AG04449 (cell line): ENCODE measurements at regions not wholly inside any gene's neighbourhood (a gene's known extent, or its start where the extent isn't known, plus 50 kb on each side); places are given as distances from the start of the nearest gene placed in this dataset.

ENCODE experiments used
- CTCF ChIA-PET: fragments of 350-600 bp; formaldehyde crosslinking; extraction: SDS; loops from one replicate; lab custom pipeline; 2021; ENCODE audit warnings: antibody characterized with exemption; lab: Yijun Ruan, JAX
- POLR2A ChIA-PET: fragments of 400-600, 350-600 bp; formaldehyde crosslinking; extraction: SDS; loops from one replicate; lab custom pipeline; 2020; ENCODE audit warnings: antibody characterized with exemption, inconsistent platforms; lab: Yijun Ruan, JAX
- DNase-seq: peaks from one replicate; pipeline ENCODE4 v3.0.0-alpha.2; 2010; ENCODE audit warnings: low read depth, low spot score
- H3K4me3 ChIP-seq: 2 replicates; pipeline ENCODE4 v1.5.1; 2011; ENCODE audit warnings: low read depth, mild to moderate bottlenecking, control low read depth, low read length
- TF ChIP-seq, protein P1 (sequence below): IDR thresholded peaks from one replicate; pipeline ENCODE4 v1.5.1; 2011; ENCODE audit warnings: mild to moderate bottlenecking, moderate library complexity, low read length, control low read depth, inconsistent platforms; ENCODE audit not compliant: insufficient read depth; ENCODE audit errors: missing control alignments

DNA sequence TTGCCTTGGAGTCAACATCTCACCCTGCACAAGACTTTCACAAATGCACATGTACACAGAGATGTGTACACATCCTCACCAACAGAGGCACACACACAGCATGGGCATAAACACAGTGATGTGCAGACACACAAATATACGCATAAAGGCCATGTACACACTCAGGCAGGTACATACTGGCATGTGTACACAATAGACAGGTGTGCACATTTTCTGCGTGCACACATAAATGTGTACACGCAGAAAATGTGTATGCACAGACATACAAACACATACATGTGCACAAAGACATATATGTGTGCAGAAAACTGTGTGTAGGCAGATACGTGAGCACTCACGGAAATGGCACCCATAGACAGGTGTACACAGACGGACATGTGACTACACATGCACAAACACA, 85.3 kb upstream of the ZBTB40 start:
- no peak overlapping the region for H3K4me3 ChIP-seq
- ChIA-PET CTCF (no interaction called here), POLR2A (no interaction called here)
- TF ChIP-seq, protein P1, sequence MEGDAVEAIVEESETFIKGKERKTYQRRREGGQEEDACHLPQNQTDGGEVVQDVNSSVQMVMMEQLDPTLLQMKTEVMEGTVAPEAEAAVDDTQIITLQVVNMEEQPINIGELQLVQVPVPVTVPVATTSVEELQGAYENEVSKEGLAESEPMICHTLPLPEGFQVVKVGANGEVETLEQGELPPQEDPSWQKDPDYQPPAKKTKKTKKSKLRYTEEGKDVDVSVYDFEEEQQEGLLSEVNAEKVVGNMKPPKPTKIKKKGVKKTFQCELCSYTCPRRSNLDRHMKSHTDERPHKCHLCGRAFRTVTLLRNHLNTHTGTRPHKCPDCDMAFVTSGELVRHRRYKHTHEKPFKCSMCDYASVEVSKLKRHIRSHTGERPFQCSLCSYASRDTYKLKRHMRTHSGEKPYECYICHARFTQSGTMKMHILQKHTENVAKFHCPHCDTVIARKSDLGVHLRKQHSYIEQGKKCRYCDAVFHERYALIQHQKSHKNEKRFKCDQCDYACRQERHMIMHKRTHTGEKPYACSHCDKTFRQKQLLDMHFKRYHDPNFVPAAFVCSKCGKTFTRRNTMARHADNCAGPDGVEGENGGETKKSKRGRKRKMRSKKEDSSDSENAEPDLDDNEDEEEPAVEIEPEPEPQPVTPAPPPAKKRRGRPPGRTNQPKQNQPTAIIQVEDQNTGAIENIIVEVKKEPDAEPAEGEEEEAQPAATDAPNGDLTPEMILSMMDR, result no peak
- no peak for DNase-seq

DNA sequence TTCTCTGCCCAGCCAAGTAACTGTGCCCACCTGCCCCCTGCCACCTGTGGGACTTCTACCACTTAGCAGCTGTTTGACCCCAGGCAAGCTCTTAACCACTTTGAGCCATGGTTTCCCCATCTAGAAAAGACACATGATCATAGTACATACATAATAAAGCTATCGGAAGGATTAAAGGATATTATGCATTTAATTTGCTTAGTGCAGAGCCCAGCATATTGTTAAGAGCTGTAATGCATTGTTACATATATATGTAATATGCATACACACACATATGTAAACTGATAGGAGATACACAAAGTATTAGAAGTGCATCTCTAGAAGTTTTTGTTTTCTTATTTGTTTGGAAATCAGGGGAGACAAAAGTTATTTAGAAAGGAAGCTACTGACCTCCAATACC, 83.5 kb upstream of the ZBTB40 start:
- ChIA-PET CTCF (no interaction called here), POLR2A (no interaction called here)
- TF ChIP-seq, protein P1, result no peak
- H3K4me3 ChIP-seq, result no peak overlapping the region
- DNase-seq, result no peak

DNA sequence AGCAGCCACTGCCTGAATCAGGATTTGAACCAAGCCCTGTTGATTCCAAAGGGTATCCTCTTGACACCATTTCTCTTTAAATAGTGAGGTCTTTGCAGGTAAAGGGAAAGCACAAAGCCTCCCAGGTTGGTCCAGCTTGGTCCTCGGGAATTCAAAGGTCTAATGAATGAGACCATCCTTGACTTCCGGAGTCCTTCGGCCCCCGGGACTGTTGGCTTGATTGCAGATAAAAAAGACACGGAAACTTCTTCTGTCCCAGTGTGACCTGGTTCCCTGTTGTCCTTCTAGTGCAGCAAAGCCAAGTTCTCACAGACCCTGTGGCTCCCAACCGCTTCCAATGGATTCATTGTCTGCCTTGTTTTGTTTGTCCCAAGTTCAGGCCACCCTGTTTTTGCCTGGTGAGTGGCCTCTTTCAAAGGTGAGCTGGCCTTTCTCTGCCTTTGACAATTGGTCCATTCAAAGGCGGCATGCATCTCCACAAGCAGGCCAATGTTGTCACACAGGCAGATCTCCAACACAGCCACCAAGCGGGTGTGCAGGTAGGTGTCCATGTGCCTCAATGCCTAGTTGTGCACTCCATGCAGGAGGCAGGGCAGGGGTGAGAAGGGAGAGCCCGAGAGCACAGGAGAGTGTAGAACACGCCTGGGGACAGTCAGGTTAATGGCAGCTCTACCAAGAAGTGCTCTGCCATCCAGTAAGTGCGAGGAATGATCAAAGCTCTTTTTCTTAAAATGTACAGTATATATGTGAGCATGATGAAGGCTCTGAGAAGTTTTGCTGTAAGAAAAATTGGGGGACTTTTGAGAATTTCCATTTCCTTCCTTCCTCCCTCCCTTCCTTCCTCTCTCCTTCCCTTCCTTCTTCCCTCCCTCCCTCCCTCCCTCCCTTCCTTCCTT, 82.1 kb upstream of the ZBTB40 start:
- TF ChIP-seq, protein P1, result no peak
- CTCF ChIA-PET, result no interaction called here
- H3K4me3 ChIP-seq, result no peak overlapping the region
- POLR2A ChIA-PET, result no interaction called here
- no peak for DNase-seq

DNA sequence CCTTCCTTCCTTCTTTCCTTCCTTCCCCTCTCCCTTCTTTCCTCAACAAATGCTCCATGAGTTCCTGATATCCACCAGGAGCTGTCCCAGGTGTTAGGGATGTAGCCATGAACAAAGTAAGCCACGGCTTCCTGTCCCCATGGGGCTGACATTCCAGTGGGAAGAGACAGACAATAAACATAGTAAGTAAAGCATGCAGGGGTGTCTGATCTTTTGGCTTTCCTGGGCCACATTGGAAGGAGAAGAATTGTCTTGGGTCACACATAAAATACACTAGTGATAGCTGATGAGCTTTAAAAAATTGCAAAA, 81.5 kb upstream of the ZBTB40 start:
- POLR2A ChIA-PET, result no interaction called here
- CTCF ChIA-PET, result no interaction called here
- TF ChIP-seq, protein P1, result no peak
- no peak overlapping the region for H3K4me3 ChIP-seq
- DNase-seq, result no peak

DNA sequence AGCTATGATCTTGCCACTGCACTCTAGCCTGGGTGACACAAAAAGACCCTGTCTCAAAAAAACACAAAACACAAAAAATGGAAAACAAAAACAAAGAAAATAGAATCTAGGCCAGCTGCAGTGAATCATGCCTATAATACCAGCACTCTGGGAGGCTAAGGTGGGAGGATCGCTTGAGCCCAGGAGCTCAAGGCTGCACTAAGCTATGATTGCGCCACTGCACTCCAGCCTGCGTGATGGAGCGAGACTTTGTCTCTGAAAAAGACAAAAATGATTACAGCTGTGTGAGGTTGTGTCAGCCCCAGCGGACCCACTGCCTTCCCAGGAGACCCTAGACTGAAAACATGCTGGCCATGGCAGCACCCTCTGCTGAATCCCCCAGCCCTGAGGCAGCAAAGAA, 80.2 kb upstream of the ZBTB40 start:
- no peak overlapping the region for H3K4me3 ChIP-seq
- no peak for DNase-seq
- CTCF ChIA-PET, result no interaction called here
- POLR2A ChIA-PET, result no interaction called here
- TF ChIP-seq, protein P1, result no peak

DNA sequence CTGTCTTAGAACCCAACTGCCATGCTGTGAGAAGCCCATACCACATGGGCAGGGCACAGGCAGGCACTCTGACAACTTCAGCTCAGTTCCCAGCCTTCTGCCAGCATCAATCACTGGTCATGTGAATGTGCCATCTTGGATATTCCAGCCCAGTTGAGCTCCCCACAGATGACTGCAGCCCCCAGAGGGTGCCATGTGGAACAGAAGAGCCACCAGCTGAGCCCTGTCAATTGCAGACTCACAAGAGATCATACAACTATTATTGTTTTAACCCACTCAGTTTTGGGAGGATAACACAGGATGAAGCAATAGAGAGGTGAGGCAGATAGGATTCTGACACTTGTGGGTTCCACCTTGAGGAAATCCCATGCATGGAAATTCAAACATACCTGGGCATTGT, 78.4 kb upstream of the ZBTB40 start:
- no peak for DNase-seq
- no peak overlapping the region for H3K4me3 ChIP-seq
- ChIA-PET POLR2A (no interaction called here), CTCF (interaction anchor here (1.0 kb wide), 1 partner anchor 8 kb away, joined by 3 read pairs; no protein-coding TSS in a partner anchor)
- TF ChIP-seq, protein P1, result no peak
